NCI-H345 treated with DMSO at 0.1 percent for 48 hours (cell line): ENCODE measurements at regions not wholly inside any gene's neighbourhood (a gene's known extent, or its start where the extent isn't known, plus 50 kb on each side); places are given as distances from the start of the nearest gene placed in this dataset.

Source experiments
- DNase-seq: peaks from one replicate; lab custom pipeline; 2025; ENCODE audit not compliant: unreplicated experiment; lab: John Stamatoyannopoulos, UW

DNA sequence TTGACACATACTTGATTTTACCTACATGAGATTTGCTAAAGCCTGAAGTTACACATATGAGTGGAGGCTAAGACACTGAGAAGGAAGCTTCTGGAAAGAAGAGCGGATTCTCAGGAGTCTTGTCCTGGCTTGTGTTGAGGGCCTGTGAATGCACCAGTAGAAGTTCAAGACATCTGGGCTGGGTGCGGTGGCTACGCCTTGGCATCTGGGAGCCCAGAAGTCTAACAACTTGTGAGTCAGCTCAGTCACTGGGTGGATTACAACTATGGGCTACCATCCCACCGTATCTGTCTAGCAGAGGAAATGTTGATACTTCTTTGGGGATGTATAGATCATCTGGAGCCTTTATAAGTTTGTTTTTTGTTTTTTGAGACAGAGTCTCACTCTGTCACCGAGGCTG is 375.6 kb upstream of the SMIM31 start:
- DNase-seq, result no peak

DNA sequence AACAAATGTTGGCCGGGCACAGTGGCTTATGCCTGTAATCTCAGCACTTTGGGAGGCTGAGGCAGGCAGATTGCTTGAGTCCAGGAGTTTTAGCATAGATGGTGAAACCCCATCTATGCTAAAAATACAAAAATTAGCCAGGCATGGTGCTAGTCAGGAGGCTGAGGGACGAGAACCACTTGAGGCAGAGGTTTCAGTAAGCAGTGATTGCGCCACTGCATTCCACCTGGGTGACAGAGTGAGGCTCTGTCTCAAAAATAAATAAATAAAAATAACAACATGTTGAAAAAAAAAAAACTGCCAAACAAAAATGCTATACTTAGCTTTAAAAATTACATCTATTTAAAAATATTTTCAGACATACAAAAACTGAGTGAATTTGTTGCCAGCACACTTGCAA is 374.2 kb upstream of the SMIM31 start:
- DNase-seq, result no peak

DNA sequence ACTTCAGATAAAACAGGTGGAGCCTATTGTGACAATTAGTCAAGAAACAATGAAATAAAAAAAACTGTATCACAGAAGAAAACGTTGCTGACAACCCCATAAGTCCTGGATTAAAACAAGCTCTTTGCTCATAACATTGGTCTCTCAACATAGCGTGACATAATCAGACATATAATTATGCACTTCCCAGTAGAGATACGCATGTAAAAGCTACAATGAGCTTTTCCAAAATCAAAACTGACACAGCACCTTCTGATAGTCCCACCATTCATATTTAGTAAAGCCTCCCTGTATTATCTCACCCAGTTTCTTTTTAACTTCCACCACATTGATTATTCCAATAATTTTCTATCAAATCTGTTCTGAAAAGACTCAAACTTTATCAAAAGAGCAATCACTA is 372.1 kb upstream of the SMIM31 start:
- DNase-seq, result no peak

DNA sequence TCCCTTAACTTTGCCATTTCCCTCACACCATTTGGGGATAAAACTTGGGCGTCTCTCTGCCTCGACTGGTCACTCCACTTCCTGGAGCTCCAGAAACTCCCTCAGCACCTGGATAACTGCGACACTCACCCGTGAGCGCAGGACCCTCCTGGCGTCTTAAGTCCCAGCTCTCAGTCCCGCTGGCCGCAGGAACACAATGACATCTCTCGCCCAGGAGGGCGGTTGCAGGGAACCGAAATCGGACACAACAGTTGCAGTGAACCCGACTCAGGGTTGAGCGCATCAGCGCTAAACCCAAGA is 370.9 kb upstream of the SMIM31 start:
- no peak for DNase-seq

DNA sequence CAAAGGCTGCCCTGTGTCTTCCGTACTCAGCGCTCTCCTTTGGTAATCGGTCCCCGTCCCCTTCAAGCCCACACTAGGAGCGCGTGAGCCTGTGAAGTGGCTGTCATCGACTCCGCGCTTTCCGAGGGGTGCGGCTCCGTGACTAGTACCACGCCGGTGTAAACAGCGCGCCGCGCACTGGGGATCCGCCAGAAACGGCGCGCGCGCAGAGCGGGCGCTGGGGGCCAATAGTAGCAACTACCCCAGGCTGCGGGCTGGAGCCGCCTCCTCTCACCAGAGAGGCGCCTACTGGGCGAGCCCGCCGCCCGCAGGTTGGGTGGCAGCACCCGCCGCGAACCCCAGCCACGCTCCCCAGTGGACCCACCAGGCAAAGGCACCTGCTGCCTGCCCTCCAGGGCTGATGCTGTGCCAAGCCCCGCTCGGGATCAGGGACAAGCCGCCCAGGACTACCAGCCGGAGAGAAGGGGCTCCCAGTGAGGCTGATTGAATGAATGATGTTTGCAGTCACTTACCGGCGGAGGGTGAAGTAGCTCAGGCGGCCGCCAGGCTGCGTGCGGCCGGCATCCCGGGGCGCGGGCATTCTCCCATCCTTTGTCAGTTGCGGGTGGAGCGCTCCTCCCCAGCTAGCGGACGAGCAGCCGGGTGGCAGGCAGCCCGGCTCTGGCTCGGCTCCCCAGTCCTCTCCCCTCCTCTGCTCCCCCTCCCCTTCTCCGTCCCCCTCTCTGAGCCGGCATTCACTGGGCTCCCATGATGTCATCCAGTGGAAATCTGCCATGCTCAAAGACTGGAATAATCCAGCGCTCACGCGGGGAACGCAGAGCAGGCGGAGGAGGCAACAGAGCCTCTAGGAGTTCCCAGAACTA is 370.3 kb upstream of the SMIM31 start:
- no peak for DNase-seq

DNA sequence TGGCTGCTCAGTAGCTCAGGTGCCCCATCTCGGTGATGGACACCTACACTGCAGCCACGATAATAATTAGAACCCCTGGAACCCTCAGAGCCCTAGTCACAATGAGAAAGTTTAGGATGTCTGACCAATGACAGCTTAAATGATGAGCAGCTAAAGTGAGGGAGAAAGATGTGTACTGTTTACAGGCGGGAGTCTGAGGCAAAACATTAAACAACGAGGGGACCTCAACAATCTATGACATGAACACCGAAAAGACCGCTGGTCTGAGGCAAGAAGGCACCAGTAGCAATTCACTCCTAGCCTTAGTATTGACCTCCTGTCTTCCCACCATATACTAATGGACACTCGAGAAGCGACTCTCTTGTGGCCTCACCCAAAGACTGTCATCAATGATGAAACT is 369.5 kb upstream of the SMIM31 start:
- no peak for DNase-seq

DNA sequence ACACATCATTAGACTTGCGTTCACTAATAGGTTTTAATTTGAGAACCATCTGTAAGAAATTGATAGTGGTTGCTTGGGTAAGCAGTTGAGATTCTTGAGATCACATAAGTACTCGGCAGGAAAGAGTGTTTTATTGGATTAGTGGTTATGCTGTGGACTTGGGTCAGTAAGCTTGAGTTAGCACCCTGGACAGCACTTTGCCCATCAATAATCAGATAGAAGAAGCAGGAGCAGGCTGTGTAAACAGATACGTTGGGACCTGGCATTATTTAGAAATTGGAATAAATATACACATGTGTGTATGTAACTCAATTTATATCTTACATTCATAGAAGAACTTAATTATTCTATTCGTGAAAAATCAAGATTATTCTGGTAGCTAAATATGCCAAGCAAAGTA is 357.5 kb upstream of the SMIM31 start:
- DNase-seq, result no peak

DNA sequence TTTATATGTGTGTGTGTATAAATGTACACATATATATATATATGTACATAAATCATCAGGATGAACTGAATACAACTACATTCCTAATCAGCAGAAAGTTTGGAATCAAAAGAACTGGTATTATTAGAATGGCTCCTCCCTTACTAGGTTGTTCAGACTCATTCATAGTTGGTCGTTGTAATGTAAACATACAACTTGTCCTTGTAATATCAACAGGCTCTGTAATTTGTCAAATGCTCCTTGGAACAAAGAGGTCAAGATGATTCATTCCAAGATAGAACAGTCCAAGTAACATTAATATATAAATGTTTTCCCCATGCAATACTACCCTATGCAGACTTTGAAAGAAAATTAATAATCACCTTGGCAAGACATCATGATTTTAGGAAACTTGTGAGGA is 351.4 kb upstream of the SMIM31 start:
- no peak for DNase-seq

DNA sequence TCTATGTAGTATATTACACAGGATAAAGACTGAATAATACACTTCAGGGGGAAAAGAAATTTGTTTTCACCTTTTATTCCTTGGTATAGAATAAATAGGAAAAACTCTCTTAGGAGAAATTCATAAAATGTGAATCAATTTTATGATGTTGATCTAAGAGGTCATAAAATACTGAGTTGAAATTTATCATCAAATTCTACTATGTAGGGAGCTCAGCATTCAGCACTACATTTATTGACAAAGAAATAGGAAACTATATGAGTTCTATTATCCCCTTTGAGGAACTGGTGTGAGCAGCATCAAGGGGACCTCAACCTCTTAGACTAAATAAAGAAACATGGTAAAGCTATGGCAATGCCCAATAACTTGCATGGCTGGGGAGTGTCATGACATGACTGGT is 348.2 kb upstream of the SMIM31 start:
- no peak for DNase-seq

DNA sequence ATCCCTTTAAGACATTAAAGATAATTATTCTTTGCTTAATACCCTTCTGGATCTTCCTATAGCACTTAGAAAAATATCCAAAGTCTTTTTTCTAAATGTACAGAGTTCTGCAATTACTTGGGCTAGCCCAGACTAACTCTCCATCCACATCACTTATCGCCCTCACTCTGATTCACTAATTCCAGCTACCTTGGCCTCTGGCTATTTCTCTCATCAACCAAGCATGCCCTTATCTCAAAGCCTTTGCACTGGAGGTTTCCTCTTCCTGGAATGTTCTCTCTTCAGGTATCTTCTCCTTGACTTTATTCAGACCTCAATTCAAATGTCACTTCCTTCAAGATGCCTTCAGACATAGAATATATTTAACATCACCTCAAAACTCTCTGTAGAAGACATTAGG is 345.1 kb upstream of the SMIM31 start:
- no peak for DNase-seq

DNA sequence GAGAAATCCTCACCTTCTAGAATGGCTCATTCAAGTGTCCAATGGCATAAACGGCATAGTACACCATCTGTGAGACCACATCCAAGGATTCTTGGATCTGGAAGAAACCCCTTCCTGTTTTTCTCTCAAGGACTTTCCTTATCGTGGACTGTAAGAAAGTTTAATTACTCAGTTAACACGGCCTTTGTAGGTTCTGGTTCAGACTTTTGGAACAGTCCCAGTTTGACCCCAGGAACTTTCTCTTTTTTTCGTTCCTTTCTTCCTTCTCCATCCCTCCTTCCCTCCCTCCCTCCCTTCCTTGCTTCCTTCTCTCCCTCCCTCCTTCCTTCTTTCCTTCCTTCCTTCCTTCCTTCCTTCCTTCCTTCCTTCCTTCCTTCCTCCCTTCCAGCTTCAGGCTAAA is 343.5 kb upstream of the SMIM31 start:
- DNase-seq, result no peak

DNA sequence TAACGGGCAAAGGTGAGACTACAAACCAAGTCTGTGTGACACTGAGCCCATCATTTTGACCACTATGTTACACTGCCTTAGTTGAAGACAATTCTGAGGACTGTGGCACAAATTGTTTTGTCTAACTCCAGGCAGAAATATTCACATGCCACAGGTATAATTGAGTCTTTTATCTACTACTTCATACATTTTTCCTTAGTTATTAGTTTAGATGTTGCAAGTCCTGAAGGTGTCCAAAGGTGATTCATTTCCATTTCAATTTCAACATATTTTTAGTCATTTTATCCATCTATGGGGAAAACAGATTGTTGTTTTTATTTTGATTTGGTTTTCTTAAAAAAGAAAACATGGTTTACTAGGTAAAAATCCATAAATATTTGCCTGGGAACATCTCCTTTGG is 341.7 kb upstream of the SMIM31 start:
- DNase-seq, result no peak

DNA sequence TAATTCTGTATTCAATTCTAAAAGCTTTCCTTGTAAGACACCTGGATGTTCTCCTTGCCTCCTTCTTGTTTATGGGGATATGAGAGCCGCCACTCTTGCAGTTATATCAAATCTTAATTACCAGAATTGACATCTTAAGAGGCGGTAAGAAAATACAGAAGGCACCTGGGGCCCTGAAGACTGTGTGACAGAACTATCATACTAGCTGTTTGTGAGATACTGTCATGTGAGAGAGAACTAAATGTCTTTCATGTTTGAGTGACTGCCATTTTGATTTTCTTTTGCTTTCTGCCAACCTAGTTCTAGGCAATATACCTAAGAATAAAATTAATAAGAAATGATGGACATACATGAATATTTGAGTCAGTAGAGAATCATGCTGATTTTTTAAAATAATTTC is 340.2 kb upstream of the SMIM31 start:
- no peak for DNase-seq

DNA sequence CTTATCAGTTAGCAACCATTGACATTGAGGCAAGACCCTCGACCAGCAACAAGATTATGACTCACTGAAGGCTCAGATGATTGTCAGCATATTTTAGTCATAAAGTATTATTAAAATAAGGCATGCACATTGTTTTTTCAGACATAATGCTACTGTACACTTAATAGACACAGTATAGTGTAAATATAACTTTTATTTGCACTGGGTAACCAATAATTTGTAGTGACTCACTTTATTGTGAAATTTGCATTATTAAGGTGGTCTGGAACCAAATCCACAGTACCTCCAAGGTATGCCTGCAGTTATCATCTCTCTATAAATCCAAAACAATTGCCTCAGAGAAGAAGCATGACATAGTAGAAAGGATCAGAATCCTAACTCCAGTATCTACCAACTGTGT is 330.1 kb upstream of the SMIM31 start:
- DNase-seq, result no peak

DNA sequence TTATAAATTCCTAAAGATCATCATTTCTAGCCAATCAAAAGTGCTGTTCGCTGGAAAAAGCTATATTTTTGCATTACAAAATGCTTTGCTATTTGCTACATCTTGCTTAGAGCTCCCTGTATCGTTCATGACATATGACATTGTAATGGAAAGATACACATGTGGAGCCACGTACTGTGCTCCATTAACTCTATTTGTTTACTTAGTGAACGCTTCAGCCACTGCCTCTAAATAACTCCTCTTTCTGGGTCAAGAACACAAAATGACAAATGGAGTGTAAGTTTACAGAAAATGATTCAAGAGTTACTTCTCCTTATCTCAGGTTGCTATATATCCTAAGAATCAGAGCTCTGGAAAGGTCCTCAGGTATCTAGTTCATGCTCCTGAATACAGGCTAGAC is 329.1 kb upstream of the SMIM31 start:
- DNase-seq, result no peak

DNA sequence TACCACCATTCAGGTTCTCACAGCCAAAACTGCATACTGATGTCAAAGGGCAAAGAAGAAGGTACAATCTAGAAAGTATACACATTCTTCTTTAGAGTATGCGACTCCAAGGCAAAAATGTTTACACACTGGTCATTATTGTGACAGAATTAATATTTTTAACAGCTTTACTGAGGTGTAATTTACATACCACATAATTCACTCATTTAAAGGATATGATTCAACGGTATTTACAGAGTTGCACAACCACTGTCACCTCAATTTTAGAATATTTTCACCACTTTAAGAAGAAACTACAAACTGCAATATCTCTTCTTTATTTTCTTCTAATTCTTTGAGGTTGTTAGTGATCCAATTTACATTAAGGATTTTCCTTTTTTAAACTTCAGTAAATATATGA is 325.4 kb upstream of the SMIM31 start:
- DNase-seq, result no peak

DNA sequence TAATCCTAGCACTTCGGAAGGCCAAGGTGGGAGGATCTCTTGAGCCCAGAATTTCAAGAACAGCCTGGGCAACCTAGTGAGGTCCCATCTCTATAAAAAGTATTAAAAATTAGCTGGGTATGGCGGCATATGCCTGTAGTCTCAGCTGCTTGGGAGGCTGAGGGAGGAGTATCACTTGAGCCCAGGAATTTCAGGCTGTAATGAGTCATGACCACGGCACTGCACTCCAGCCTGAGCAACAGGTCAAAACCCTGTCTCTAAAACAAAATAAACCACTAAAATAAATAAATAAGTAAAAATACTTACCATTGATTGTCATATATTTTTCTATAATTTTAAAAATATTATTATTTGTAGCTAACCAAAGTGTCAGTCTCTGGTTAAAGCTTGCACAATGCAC is 315.6 kb upstream of the SMIM31 start:
- DNase-seq, result no peak

DNA sequence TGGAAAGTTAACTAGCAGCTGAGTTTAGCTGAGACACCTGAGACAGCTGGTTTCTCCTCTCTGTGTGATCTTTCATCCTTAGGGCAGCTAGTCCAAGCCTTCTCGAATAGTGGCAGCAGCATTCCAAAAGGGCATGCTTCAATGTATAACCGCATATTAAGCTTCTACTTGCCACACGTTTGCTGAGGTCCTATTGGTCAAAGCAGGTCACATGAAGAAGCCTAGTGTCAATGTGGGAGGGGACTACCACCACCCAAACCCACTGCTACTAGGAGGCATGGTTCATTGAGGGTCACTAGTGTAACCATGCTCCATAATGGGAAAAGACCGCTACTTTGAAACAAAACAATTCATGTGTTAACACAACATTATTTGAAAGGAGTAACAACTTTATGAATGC is 314.9 kb upstream of the SMIM31 start:
- no peak for DNase-seq

DNA sequence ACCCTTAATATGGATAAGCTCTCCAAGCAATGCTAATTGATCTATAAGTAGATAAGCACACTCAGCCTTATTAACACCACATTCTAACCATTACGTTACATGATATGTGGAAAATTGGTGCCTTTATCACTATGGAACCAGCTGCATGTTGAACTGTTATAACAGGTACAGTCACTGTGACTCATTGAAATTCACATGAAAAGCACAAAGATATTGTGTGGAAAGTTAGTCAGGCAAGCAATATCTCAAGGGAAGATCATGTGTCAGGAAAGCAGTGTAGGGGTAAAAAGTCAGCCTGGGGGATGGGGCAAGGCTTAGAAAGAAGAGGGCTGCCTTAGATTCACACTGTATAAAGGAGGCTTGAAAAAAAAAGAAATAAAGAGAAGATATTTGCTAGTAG is 313.7 kb upstream of the SMIM31 start:
- DNase-seq, result no peak

DNA sequence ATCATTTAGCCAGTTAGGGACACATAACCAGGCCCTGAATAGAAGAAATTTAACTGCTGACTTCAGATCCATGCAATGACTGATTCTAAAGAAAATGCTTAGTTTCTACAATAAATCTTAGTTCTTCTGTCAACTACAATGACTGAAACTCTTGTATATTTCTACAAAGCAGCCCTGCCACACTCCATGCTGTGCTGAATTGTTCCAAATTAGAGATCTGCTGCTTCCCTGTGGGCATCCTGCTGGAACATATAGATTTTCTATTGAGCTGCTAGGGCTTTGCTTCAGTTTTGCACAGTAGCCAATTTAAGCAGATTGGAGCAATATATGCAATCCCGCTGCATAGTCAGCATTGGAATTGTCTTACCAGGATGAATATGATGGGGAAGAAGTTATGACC is 312.8 kb upstream of the SMIM31 start:
- DNase-seq, result no peak

DNA sequence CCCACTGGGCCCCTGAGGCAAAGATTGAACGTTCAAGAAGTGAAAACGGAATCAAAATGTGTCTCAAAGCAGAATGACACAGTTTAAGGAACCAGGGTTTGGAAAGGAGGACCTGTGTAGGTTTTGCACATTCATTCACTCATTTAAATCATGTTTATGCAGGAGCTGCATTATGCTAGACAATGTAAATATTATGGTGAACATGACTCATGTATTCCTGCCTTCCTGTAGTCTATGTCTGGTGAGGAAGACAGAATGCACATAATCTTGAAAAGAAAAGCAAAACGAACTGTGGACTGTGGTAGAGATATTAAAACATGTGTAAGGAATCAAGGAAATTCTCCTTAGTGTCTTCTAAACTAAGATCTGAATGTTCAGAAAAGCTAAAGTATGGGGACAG is 311.8 kb upstream of the SMIM31 start:
- no peak for DNase-seq

DNA sequence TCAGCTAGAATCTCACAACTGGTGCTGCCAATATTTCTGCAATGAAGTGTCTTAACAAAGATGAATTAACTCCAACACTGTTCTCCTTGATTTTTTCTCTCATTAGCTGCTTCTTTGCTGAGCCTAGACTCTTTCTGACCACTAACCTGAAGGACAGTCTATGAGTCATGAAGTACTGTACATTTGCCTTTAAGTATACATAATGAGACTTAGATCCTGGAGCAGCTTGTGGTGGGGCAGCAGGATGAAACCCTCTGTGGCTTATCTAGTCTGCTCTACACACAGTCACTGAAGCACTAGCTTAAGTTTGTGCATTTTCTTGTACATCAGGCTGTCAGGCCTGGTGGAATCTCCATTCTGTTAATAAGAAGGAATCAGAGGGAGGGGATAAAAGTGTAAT is 307.4 kb upstream of the SMIM31 start:
- DNase-seq, result no peak

DNA sequence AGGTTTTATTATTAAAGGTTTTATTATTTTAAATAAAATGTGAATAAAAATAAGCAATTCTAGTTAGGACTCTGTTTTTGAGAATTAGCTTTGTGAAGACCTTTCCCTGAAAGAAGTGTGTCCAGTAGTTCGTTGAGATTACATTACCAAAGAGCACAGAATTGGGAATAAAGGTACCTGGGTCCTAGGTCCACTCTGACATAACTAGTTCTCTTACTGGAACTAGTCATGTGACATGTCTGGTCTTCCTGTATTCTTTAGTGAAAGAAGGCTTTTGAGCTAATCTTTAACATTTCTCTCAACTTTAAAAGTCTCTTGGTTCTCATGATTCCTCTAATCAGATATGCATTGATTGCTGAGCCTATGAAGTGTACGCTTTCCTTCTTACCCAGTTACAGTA is 292.0 kb upstream of the SMIM31 start:
- DNase-seq, result no peak

DNA sequence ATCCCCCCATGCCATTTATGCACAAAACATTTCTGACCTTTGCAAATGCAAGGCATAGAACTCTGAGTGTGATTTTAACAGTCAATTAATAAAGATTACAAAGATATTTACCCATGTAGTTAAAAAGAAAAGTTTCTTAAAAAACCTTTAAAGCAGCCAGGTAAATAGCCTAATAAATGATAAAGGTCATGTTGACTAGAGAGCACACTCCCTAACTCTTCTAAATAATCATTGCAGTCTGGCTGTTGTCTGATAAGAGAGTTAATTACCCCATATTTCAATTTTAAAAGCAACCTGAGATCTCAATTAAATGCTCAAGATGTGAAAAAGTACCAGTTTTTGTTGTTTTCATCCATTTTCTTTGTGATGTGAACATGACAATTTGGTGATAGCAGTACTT is 291.5 kb upstream of the SMIM31 start:
- DNase-seq, result no peak
